Mucosa of rectum (tissue), 2 donors: ENCODE measurements at regions not wholly inside any gene's neighbourhood (a gene's known extent, or its start where the extent isn't known, plus 50 kb on each side); places are given as distances from the start of the nearest gene placed in this dataset.
"Not testable (repeated sequence)": the region's sequence is repeated elsewhere in the genome, so short reads cannot be mapped to it uniquely, and the experiment has no call there.

Experiments
- H3K27ac ChIP-seq, 2 donors: one replicate each; pipeline ENCODE4 v1.7.0; 2013; ENCODE audit warnings: inconsistent platforms in 2 of 2, low read depth in 2 of 2, low read length in 2 of 2
- H3K27me3 ChIP-seq, 2 donors: one replicate each; pipeline ENCODE4 v1.7.0; 2013; ENCODE audit warnings: low read length in 2 of 2; ENCODE audit not compliant: control insufficient read depth in 2 of 2, insufficient read depth in 2 of 2
- H3K36me3 ChIP-seq, 2 donors: one replicate each; pipeline ENCODE4 v1.7.0; 2013; ENCODE audit warnings: low read length in 2 of 2; ENCODE audit not compliant: control insufficient read depth in 2 of 2, insufficient read depth in 2 of 2
- H3K4me1 ChIP-seq, 2 donors: one replicate each; pipeline ENCODE4 v1.7.0; 2013; ENCODE audit warnings: low read length in 2 of 2, mild to moderate bottlenecking in 1 of 2; ENCODE audit not compliant: control insufficient read depth in 2 of 2, insufficient read depth in 2 of 2
- H3K4me3 ChIP-seq, 2 donors: one replicate each; pipeline ENCODE4 v1.7.0; 2013; ENCODE audit warnings: low read length in 2 of 2
- H3K9ac ChIP-seq, 2 donors: one replicate each; pipeline ENCODE4 v1.7.0; 2013; ENCODE audit warnings: low read length in 2 of 2, low read depth in 1 of 2, mild to moderate bottlenecking in 1 of 2
- H3K9me3 ChIP-seq, 2 donors: one replicate each; pipeline ENCODE4 v1.7.0; 2013; ENCODE audit warnings: low read length in 2 of 2; ENCODE audit not compliant: control insufficient read depth in 2 of 2
- donor health status: healthy.
- donor health status: Normal muscosa, but diverticular disease.

DNA sequence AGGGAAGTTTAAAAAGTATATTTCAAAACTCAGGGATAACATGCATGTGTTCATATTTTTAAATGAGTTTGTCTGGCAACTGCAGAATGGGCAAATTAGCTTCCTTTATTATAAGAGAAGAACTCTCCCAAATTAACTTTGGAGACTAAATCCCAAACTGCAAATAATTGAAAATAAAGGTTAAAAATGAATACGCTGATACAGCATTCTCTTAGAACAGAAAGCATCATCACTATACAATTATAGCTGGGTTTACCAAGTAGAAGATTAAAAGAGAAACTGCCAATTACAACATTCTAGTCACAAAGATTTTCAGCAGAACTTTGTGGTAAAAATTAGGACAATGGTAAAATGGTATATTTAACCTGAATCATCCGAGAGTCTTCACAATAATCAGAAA is 73.3 kb downstream of the OLFM4 start:
- H3K4me1 ChIP-seq = no peaks in the 10 kb centered on the region
- H3K9me3 ChIP-seq = peaks cover 0 to 2% of the 10 kb centered on the region in 2 donors
- H3K36me3 ChIP-seq = no peaks in the 10 kb centered on the region
- no peaks in the 10 kb centered on the region for H3K27me3 ChIP-seq
- no peak overlapping the region for H3K9ac ChIP-seq
- H3K4me3 ChIP-seq = no peak overlapping the region
- no peak overlapping the region for H3K27ac ChIP-seq

DNA sequence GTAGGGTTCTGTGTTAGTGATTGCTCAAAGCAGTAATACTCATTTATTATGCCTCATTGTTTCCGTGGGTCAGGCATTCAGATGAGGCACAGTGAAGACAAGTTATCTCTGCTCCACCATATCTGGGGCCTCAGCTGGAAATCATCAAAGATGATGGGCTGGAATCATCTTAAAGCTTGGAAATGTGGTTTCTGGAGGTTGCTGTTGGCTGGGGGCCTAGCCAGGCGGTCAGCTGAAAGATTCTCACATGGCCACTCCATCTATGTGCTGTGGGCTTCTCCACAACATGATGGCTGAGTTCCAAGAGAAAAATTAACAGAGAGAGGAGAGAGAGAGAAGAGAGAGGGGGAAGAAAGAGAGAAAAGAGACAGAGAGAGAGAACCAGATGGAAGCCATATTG is 75.5 kb downstream of the OLFM4 start:
- no peaks in the 10 kb centered on the region for H3K4me1 ChIP-seq
- H3K9ac ChIP-seq = no peak overlapping the region
- no peak overlapping the region for H3K27ac ChIP-seq
- no peak overlapping the region for H3K4me3 ChIP-seq
- H3K36me3 ChIP-seq = no peaks in the 10 kb centered on the region
- peaks cover 0 to 2% of the 10 kb centered on the region in 2 donors for H3K9me3 ChIP-seq
- H3K27me3 ChIP-seq = no peaks in the 10 kb centered on the region

GRCh38 chr13:53105477-53105876 is 76.9 kb downstream of the OLFM4 start:
- H3K4me3 ChIP-seq = no peak overlapping the region
- no peak overlapping the region for H3K9ac ChIP-seq
- H3K27me3 ChIP-seq = no peaks in the 10 kb centered on the region
- H3K4me1 ChIP-seq = no peaks in the 10 kb centered on the region
- no peaks in the 10 kb centered on the region for H3K36me3 ChIP-seq
- H3K27ac ChIP-seq = no peak overlapping the region
- peaks cover 0 to 2% of the 10 kb centered on the region in 2 donors for H3K9me3 ChIP-seq

DNA sequence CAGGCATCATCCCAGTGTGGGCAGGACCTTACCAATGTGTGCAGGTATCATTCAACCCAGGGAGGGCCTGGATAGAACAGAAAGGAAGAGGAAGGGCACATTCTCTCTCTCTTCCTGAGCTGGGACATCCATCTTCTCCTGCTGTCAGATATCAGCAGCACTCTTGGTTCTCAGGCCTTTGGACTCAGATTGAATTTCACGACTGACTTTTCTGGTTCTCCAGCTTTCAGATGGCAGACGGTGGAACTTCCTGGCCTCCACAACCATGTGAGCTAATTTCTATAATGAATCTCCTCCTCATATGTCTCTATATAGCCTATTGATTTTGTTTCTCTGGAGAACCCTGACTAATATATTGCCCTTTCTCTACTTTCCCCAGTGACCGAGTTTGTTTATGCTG is 77.3 kb downstream of the OLFM4 start:
- H3K4me3 ChIP-seq = no peak overlapping the region
- no peaks in the 10 kb centered on the region for H3K36me3 ChIP-seq
- no peaks in the 10 kb centered on the region for H3K27me3 ChIP-seq
- no peak overlapping the region for H3K9ac ChIP-seq
- H3K9me3 ChIP-seq = peaks cover 0 to 2% of the 10 kb centered on the region in 2 donors
- no peak overlapping the region for H3K27ac ChIP-seq
- no peaks in the 10 kb centered on the region for H3K4me1 ChIP-seq

- no peak overlapping the region for H3K4me3 ChIP-seq
- no peak overlapping the region for H3K9ac ChIP-seq
- H3K27me3 ChIP-seq = no peaks in the 10 kb centered on the region
- no peaks in the 10 kb centered on the region for H3K4me1 ChIP-seq
- H3K27ac ChIP-seq = no peak overlapping the region
- peaks cover 0 to 2% of the 10 kb centered on the region in 2 donors for H3K9me3 ChIP-seq
- H3K36me3 ChIP-seq = no peaks in the 10 kb centered on the region
Observed at GRCh38 chr13:53110181-53110580, 81.6 kb downstream of the OLFM4 start.

DNA sequence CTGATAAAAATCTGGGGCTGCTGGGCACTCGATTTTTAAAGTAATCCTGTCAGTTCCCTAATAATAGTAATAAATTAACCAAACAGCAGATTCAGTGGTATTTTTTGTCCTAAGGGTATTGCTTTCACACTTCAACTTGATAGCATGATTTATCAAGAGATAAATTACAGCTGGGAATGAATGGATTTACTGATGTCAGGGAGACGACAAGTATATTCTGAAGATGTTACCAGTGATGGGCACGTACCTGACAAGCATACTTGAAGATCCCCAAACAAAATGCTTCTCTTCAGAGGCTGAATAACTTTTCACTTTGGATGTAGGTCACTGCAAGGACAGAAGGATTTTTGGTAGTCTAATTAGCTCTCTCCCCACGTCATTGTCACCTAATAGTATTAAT is 82.0 kb downstream of the OLFM4 start:
- Histone ChIP-seq H3K9me3 (peaks cover 0 to 2% of the 10 kb centered on the region in 2 donors), H3K27me3 (no peaks in the 10 kb centered on the region), H3K4me1 (no peaks in the 10 kb centered on the region), H3K27ac (no peak overlapping the region), H3K4me3 (no peak overlapping the region), H3K9ac (no peak overlapping the region), H3K36me3 (no peaks in the 10 kb centered on the region)

- Histone ChIP-seq H3K27me3 (no peaks in the 10 kb centered on the region), H3K4me3 (no peak overlapping the region), H3K9ac (no peak overlapping the region), H3K27ac (no peak overlapping the region), H3K4me1 (no peaks in the 10 kb centered on the region), H3K9me3 (no peaks in the 10 kb centered on the region), H3K36me3 (no peaks in the 10 kb centered on the region)
Observed at GRCh38 chr13:53112522-53112921, 83.9 kb downstream of the OLFM4 start.

- H3K9ac ChIP-seq = not testable (repeated sequence)
Observed at GRCh38 chr13:53117048-53117447, 88.4 kb downstream of the OLFM4 start.

DNA sequence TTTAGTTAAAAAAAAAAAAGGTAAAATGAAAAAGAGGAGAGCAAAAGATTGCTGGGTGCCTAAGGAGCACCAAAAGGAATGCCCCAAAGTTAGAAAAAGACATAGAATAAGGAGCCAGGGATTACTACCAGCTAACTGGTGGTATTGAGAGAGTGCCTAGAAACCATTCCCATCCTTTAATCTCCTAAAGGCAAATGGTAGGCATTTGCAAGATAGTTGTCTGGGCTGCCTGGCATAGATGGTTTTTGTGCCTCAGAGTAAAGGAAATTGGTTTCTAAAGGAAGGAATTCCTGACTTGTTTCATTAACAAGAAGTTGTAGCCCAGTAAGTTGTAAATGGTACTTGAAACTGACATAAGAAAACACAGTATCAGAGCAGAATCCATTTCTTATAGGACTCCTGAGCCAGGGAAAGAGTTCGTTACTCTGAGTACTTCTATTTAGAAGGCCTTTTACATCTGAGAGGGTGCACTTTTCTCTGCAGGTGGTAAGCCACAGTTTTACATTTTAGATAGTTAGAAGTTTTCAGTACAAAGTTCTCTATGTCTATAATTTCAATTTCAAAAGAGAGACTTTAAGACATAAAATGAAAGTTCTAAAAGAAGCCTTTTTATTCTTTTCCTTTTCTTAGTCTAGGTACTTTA is 92.6 kb downstream of the OLFM4 start:
- no peaks in the 10 kb centered on the region for H3K4me1 ChIP-seq
- no peaks in the 10 kb centered on the region for H3K36me3 ChIP-seq
- no peak overlapping the region for H3K27ac ChIP-seq
- no peaks in the 10 kb centered on the region for H3K27me3 ChIP-seq
- H3K4me3 ChIP-seq = no peak overlapping the region
- H3K9me3 ChIP-seq = no peaks in the 10 kb centered on the region
- no peak overlapping the region for H3K9ac ChIP-seq

More at GRCh38 chr13:53117048-53117447, 88.4 kb downstream of the OLFM4 start:
- not testable (repeated sequence) for H3K4me3 ChIP-seq, H3K36me3 ChIP-seq, H3K4me1 ChIP-seq, H3K27me3 ChIP-seq, H3K9me3 ChIP-seq, H3K27ac ChIP-seq

- H3K4me1 ChIP-seq = no peaks in the 10 kb centered on the region
- H3K36me3 ChIP-seq = no peaks in the 10 kb centered on the region
- H3K27ac ChIP-seq = no peak overlapping the region
- no peaks in the 10 kb centered on the region for H3K27me3 ChIP-seq
- no peaks in the 10 kb centered on the region for H3K9me3 ChIP-seq
- no peak overlapping the region for H3K4me3 ChIP-seq
- H3K9ac ChIP-seq = no peak overlapping the region
Observed at GRCh38 chr13:53121919-53122318, 93.3 kb downstream of the OLFM4 start.

- Histone ChIP-seq H3K36me3 (no peaks in the 10 kb centered on the region), H3K9ac (no peak overlapping the region), H3K4me1 (no peaks in the 10 kb centered on the region), H3K9me3 (no peaks in the 10 kb centered on the region), H3K27me3 (no peaks in the 10 kb centered on the region), H3K27ac (no peak overlapping the region), H3K4me3 (no peak overlapping the region)
Observed at GRCh38 chr13:53123536-53123935, 94.9 kb downstream of the OLFM4 start.
